ENCODE measurements at regions not wholly inside any gene's neighbourhood (a gene's known extent, or its start where the extent isn't known, plus 50 kb on each side); places are given as distances from the start of the nearest gene placed in this dataset.

GRCh38 chr4:79206660-79207059 lies 119.2 kb downstream of the NAA11 start:
- no peak for DNase-seq (ENCODE audit: low read depth, low spot score)
- Mint-ChIP-seq H3K36me3 (ENCODE audit: low read depth) (no peaks in the 10 kb centered on the region), H3K9me3 (peaks cover 6% of the 10 kb centered on the region), H3K4me1 (no peaks in the 10 kb centered on the region), H3K27me3 (ENCODE audit: low read depth) (no peaks in the 10 kb centered on the region), H3K27ac (ENCODE audit: unreplicated experiment) (no peak overlapping the region), H3K4me3 (no peak overlapping the region)
- TF ChIP-seq CTCF (conservative IDR thresholded peaks at IDR 0.05), result no peak

- Mint-ChIP-seq H3K4me1 (no peaks in the 10 kb centered on the region), H3K27ac (ENCODE audit: unreplicated experiment) (no peak overlapping the region), H3K36me3 (ENCODE audit: low read depth) (no peaks in the 10 kb centered on the region)
These were observed 120.7 kb downstream of the NAA11 start for GRCh38 chr4:79205121-79205520.

GRCh38 chr4:79201971-79202370 lies 123.9 kb downstream of the NAA11 start:
- DNase-seq (ENCODE audit: low read depth, low spot score), result no peak
- Mint-ChIP-seq H3K27ac (ENCODE audit: unreplicated experiment) (no peak overlapping the region), H3K36me3 (ENCODE audit: low read depth) (no peaks in the 10 kb centered on the region), H3K4me1 (no peaks in the 10 kb centered on the region), H3K4me3 (no peak overlapping the region), H3K9me3 (peaks cover 6% of the 10 kb centered on the region), H3K27me3 (ENCODE audit: low read depth) (no peaks in the 10 kb centered on the region)
- TF ChIP-seq CTCF (conservative IDR thresholded peaks at IDR 0.05), result no peak

More at GRCh38 chr4:79205121-79205520, 120.7 kb downstream of the NAA11 start:
- DNase-seq (ENCODE audit: low read depth, low spot score), result no peak
- TF ChIP-seq CTCF (conservative IDR thresholded peaks at IDR 0.05), result no peak
- no peak overlapping the region for H3K4me3 Mint-ChIP-seq
- H3K9me3 Mint-ChIP-seq, result peaks cover 6% of the 10 kb centered on the region
- no peaks in the 10 kb centered on the region for H3K27me3 Mint-ChIP-seq (ENCODE audit: low read depth)

GRCh38 chr4:79199743-79200142 lies 126.1 kb downstream of the NAA11 start:
- Mint-ChIP-seq H3K4me3 (no peak overlapping the region), H3K27ac (ENCODE audit: unreplicated experiment) (no peak overlapping the region), H3K4me1 (no peaks in the 10 kb centered on the region), H3K27me3 (ENCODE audit: low read depth) (no peaks in the 10 kb centered on the region), H3K36me3 (ENCODE audit: low read depth) (no peaks in the 10 kb centered on the region), H3K9me3 (no peaks in the 10 kb centered on the region)
- no peak for TF ChIP-seq CTCF (conservative IDR thresholded peaks at IDR 0.05)
- DNase-seq (ENCODE audit: low read depth, low spot score), result no peak

GRCh38 chr4:79198951-79199587 lies 126.8 kb downstream of the NAA11 start:
- H3K4me1 Mint-ChIP-seq, result no peaks in the 10 kb centered on the region
- no peak overlapping the region for H3K4me3 Mint-ChIP-seq
- no peak overlapping the region for H3K27ac Mint-ChIP-seq (ENCODE audit: unreplicated experiment)
- H3K36me3 Mint-ChIP-seq (ENCODE audit: low read depth), result no peaks in the 10 kb centered on the region
- no peaks in the 10 kb centered on the region for H3K9me3 Mint-ChIP-seq
- DNase-seq (ENCODE audit: low read depth, low spot score), result no peak
- H3K27me3 Mint-ChIP-seq (ENCODE audit: low read depth), result no peaks in the 10 kb centered on the region
- no peak for TF ChIP-seq CTCF (conservative IDR thresholded peaks at IDR 0.05)

Data from neural crest cell (in vitro differentiated cells).